Epithelial cell of proximal tubule (primary cell): ENCODE measurements at regions not wholly inside any gene's neighbourhood (a gene's known extent, or its start where the extent isn't known, plus 50 kb on each side); places are given as distances from the start of the nearest gene placed in this dataset.

ENCODE experiments used
- DNase-seq: peaks from one replicate; pipeline ENCODE4 v3.0.0-alpha.2; 2011; ENCODE audit warnings: low read depth
- H3K4me3 ChIP-seq: 2 replicates; pipeline ENCODE4 v1.5.1; 2011; ENCODE audit warnings: low read depth, mild to moderate bottlenecking, low read length
- CTCF ChIP-seq: conservative IDR thresholded peaks from 2 replicates; pipeline ENCODE4 v1.5.1; 2012; ENCODE audit warnings: low read depth, mild to moderate bottlenecking, low read length

- no peak overlapping the region for H3K4me3 ChIP-seq
- no peak for TF ChIP-seq CTCF
- DNase-seq, result no peak
Measured at GRCh38 chr18:2192562-2192961, 378.7 kb downstream of the METTL4 start.

GRCh38 chr18:2197946-2198345 is 373.4 kb downstream of the METTL4 start:
- H3K4me3 ChIP-seq, result no peak overlapping the region
- TF ChIP-seq CTCF, result no peak
- no peak for DNase-seq

- H3K4me3 ChIP-seq, result no peak overlapping the region
- no peak for TF ChIP-seq CTCF
- no peak for DNase-seq
Measured at GRCh38 chr18:2199060-2199459, 372.2 kb downstream of the METTL4 start.

GRCh38 chr18:2201036-2201600 is 370.2 kb downstream of the METTL4 start:
- H3K4me3 ChIP-seq, result no peak overlapping the region
- no peak for TF ChIP-seq CTCF
- no peak for DNase-seq

GRCh38 chr18:2204736-2205135 is 366.6 kb downstream of the METTL4 start:
- H3K4me3 ChIP-seq, result no peak overlapping the region
- TF ChIP-seq CTCF, result no peak
- no peak for DNase-seq

GRCh38 chr18:2207294-2207693 is 364.0 kb downstream of the METTL4 start:
- no peak overlapping the region for H3K4me3 ChIP-seq
- no peak for TF ChIP-seq CTCF
- DNase-seq, result no peak

- no peak overlapping the region for H3K4me3 ChIP-seq
- DNase-seq, result no peak
- no peak for TF ChIP-seq CTCF
Measured at GRCh38 chr18:2212598-2213205, 358.6 kb downstream of the METTL4 start.
